HG02571 (cell line): ENCODE measurements at regions not wholly inside any gene's neighbourhood (a gene's known extent, or its start where the extent isn't known, plus 50 kb on each side); places are given as distances from the start of the nearest gene placed in this dataset.
"Not testable (repeated sequence)": the region's sequence is repeated elsewhere in the genome, so short reads cannot be mapped to it uniquely, and the experiment has no call there.

ENCODE experiments used
- ATAC-seq: cut with Tn5 transposase; IDR thresholded peaks from one replicate; pipeline ENCODE4 v1.9.1; 2021; ENCODE audit warnings: mild to moderate bottlenecking, moderate library complexity; ENCODE audit not compliant: unreplicated experiment

DNA sequence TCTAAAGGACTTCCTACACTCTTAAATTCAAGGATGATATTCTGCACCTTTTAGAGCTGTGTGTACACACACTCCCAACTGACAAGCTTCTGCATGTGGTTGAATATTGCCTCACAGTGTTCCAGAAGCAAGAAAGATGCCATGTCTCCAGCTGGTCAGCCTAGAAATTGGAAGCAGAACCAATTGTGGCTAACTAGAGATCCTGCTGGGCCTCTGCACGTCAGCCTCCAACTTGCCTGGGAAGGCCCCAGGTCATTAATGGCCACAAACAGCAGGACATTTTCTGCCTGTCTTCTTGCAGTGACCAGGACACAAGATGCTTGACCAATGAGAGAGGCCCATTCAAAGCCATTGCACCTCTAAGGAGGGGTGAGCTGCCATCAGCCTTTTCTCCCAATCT, 571.9 kb upstream of the BRINP1 start:
- ATAC-seq = no peak

DNA sequence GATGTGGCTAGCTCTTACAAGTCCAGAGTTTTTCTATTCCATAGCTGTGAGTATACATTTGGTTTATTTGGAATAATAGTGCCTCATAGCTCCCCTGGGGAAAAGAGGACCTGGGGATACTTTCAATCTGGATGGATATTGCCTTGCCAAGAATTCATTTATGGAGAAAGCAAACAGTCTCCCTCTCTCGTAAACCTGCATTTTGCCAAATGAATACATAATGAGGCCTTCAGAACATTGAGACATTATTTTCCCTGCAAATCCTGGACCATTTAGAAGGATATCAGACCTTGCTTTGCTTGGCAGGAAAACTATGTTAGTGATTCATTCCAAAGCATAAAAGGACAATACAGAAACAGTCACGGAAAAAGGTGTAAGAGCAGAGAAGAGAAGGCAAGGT, 569.6 kb upstream of the BRINP1 start:
- no peak for ATAC-seq

DNA sequence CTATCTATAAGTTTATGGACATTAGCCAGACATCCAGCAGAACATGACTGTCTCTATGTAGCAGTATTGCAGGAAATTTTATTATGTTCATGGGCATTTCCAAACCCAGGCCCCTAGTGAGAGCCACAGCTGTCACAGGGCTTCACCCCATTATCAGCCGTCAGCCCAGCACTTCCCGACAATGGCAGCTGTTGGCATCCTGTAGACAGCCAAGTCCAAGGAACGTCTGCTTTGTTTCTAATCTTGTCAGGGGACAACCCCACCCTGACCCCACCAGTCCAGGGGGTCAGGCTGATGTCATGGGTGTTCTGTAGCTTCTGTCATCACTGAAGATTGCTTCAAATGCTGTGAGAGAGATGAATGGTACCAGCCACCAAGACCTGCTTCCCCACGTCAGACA, 565.3 kb upstream of the BRINP1 start:
- ATAC-seq = no peak

DNA sequence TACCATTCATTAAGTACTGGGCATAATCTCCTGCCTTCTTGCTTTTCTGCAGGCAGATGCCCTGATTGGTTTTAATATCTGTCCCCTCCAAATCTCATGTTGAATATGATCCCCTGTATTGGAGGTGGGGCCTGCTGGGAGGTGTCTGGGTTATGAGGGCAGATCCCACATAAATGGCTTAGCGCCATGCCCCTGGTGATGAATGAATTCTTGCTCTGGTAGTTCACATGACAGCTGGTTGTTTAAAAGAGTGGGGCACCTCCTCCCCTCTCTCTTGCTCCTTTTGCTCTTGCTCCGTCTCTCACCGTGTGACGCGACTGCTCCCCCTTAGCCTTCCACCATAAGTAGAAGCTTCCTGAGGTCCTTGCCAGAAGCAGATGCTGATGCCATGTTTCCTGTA, 564.0 kb upstream of the BRINP1 start:
- no peak for ATAC-seq

DNA sequence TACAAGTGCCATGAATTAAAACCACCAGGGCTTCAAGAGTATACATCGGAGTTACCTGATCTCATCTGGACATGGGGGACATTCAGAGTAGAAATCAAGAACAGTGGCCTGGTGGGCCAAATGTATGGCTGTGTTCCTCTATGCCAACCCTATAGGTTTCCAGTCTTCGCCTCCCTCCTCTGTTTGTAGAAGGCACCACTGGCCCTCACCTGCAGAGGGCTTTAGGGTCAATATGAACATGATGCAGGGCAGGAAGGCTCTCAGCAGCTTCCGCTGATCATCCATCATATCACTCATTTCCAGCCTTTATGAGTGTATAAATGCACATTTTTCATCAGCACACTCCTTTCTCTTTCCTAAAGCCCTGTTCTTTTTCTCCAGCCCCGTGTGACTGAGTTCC, 555.5 kb upstream of the BRINP1 start:
- no peak for ATAC-seq

DNA sequence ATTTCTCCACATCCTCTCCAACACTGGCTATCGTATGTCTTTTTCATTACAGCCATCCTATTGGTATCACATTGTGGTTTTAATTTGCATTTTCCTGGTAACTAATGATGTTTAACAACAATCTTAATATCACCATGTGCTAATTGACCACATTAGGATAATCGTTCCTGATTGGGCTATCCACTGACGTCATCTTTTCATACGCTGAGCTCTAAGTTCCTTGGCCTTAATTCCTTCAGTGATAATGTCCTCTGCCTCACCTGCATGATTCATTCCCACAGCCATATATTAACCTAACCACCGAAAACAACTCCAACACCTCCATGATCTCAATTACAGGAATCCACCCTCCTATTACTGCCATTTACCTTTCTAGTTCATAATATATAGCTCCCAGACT, 547.9 kb upstream of the BRINP1 start:
- ATAC-seq = no peak

DNA sequence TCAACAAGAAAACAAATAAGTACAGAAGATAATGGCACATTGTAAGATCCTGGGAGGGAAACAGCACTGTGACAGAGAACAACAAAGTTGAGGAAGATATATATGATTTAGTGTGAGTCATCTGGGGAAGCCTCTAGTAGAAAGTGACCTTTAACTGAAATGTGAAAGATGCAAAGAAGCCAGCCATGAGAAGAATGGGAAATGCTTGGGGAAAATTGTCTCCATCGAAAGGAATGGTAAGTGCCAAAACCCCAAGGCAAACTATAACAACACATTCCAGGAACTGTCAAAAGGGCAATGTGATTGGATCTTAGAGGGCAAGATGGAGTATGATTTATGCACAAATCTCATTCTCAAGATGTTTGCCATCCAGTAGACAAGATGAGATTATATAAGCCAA, 537.8 kb upstream of the BRINP1 start:
- ATAC-seq = no peak

DNA sequence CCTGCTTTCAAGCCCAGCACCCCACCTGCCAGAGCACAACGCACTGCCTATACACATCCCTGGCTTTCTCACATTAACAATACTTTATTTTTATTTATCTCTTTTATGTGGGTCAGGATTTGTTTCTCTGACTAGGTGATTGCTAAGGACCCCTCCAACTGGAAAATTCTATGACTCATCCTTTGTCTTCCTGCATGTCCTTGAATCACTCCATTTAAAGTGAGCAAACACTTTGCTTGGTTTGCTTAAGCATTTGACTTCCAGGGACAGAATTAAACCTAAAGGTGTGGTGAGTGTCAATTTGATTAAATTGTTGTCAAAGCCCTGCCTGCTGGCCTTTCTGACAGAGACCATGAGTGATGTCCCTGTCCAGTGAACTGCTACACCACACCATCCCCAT, 536.5 kb upstream of the BRINP1 start:
- no peak for ATAC-seq

DNA sequence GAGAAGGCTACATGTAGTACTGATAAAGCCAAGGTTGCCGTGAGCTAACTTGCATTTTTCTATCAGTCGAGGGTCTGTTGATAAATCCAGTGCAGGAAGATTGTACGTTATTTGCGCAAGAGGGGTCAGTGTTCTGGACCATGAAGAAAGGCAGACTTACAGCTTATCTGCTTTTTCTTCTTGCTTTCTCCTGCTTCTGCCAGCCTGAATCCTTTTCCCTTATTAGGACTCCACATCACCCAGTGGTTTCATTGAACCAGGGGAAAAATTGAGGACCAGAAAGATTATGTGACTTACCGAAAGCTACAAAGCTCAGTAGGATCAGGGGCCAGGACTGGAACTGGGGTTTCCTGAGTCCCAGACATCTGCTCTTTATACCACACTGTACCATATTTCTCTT, 534.6 kb upstream of the BRINP1 start:
- no peak for ATAC-seq

DNA sequence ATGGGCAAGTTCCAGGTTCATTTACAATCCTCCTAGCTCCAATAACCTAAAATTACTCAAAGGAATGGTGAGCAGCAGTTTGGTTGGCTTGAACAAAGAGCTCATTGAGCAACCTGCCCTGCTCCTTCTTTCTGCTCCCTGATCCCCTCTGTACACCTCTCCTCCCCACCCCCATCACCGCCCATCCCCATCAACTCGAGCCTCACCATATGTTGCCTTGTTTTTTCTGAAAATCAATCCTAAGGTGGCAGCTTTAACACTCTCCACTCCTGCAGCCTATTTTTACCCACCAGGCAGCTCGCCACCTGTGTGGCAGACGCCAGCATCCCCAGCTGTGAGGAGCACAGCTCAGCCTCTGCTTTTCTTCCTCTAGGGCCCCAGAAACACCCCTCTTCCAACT, 533.4 kb upstream of the BRINP1 start:
- ATAC-seq = no peak

DNA sequence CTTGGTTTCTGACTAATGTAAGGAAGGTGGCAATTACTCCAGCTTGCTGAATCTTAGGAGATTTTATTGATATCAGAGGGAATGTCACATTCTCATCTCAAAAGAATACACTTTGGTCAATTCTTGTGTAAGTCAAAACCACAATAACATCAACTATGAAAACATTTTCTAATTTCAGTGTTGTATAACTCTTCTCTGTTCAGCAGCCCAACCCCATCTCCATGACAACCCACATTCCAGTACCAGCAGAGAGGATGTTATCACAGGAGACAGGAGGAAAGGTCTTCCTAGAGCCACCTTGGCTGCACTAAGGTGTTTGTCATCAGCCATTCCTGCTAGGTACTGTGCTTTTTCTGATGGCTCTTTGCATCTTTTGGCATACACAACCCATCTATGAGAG, 529.1 kb upstream of the BRINP1 start:
- ATAC-seq = no peak

DNA sequence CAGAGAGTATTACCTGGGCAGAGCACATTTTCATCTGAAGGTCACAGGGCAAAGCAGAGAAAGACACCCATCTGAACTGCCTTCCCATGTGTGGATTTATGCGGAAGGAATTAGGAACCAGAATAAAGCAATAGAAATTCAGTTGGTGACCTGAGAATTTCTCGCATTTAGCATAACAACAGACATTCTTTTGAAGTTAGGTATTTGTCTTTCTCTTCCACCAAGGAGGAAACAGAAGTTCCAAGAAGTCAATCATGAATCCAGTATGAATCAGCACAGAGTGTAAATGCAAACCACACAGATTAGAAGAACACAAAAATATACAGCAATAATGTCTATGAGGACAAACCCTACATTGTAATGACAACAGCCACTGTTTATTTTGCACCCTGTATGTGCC, 515.2 kb upstream of the BRINP1 start:
- no peak for ATAC-seq

DNA sequence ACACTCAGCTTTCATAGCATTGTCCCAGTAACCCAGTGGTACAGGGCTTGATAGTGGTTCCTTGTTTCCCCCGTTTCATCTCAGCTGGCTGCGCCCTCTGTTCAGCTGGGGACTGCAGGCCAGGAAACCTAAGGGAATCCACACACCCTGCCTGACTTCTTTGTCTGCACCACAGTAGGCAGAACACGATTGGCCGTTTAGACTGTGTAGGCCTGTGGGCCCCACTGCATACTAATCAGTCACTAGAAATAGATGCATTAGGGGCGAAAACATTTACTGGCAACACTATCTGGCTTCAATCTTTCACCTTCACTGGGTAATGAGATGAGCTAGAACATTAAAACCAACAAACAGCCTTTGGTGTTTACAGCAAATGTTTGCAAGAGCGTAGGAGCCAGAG, 512.7 kb upstream of the BRINP1 start:
- no peak for ATAC-seq

DNA sequence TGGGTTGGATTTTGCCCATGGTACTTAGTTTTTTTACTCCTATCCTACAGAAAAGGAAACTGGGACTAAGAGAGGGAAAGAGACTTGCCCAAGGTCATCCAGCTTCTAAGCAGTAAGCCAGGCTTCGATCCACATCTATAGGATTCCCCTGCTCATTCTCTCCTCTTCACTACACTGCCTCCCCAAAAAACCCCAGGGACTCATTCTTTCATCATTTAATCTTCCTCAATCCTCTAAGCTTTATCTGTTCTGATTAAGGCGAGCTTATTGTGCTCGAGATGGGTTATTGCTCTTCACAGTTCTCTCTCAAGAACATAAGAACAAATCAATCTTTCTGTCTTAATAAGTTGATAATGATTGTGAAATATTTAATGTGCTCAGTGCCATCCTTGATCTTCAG, 511.1 kb upstream of the BRINP1 start:
- no peak for ATAC-seq

DNA sequence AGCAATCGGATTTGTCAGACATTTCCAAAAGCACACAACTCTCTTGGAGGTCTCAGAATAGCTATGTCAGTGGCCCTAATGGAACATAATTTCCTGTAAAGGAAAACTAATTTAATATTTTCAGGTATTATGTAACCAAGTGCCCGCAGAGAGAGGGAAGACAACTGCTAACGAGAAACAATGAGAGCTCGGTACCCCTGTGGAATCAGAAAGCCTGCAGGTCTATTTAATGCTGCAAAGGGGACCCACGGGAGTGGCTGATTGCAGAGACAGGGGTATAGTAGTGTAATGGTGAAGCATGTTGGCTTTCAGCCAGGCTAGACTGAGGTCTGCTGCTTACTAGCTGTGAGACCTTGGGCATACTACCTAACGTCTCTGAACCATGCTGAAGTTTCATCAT, 508.1 kb upstream of the BRINP1 start:
- ATAC-seq = no peak

DNA sequence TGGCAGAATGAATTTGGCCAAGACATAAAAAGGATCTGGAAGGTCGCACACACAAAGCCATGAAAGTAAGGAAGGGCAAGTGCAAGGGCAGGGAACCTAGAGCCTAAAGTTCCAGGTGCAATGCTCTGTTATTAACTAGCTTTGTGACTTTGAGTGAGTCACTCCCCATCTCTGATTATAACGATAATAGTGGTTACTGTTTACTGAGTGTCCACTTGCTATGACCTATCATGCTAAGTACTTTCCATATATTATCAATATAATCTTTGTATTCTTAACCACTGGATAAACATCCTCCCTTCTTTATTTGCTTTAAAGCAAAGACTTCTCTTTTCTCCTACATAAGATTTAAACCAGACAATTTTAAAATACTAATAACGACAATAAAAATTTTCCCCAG, 504.6 kb upstream of the BRINP1 start:
- no peak for ATAC-seq

DNA sequence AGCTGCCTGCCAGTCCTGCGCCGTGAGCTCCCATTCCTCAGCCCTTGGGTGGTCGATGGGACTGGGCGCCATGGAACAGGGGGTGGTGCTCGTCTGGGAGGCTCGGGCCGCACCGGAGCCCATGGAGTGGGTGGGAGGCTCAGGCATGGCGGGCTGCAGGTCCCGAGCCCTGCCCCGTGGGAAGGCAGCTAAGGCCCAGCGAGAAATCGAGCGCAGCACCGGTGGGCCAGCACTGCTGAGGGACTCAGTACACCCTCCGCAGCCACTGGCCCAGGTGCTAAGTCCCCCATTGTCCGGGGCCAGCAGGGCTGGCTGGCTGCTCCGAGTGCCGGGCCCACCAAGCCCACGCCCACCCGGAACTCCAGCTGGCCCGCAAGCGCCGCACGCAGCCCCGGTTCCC, 501.0 kb upstream of the BRINP1 start:
- not testable (repeated sequence) for ATAC-seq

DNA sequence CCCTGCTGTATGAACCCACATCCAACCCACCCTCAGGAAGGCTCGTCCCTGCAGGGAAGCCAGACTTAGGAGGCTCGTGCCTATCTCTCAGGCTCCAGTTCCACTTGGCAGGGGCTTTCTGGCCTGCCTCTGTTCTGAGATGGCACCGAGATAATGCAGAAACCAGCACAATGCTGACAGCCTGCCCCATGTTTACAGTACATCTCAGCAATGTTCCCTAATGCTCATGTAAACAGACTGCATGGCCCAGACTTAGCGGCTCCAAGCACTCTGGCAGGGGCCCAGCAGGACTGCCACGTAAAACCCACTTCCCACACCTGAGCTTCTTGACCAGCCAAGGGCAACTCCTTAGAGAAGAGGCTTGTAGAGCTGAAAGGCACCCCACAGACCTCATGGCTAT, 499.5 kb upstream of the BRINP1 start:
- no peak for ATAC-seq

DNA sequence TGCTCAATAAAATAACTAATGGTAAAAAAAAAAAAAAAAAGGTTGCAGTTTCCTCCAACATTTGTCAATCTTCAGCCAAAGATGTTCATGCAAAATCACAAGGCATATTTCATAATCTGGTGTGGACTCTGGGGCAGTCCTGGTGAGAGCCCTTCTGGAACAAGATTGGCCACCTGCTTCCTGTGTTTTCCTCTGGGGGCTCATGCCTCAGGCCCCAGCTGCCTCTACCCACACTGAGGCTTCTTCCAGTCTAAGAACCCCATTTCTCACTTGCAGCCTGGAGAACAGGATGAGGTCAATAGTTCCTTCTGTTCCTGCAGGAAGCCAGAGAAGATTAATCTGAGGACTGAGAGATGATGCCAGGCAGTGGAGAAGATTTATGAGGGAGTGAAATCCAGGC, 492.6 kb upstream of the BRINP1 start:
- ATAC-seq = no peak

DNA sequence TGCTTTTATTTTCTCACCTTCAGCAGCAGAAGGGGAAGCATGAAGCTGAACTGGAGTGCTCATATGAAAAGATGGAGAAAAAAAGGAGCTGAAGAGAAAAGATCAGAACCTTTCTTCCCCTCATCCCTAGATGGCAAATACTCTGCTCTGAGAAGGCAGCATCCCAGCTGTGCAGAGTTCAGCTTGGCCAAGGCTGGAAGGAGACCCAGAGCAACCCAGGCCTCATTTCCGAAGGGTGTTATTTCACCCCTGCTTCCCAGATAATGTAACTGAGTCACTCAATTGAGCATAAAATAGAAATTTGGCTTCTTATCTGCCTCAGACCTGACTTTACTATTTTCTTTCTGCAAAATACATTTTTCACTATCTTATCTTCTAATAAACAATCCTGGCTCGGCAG, 489.9 kb upstream of the BRINP1 start:
- ATAC-seq = no peak

DNA sequence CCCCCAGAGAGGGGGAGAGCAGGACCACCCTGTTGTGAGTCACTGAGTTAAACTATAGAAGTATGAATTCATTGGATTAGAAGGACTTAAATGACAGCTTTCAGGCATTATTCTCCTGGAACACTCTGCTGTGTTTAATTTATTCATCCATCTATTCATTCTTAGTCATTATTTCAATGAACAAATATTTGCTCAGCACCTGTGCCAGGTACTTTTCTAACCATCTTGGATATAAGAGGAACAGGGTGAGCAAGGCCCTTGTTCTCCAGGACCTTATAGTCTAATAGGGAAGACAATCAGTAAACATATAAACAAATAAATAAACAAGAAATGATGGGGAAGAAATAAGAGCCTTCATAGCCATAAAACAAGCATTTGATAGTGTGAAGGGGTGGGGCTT, 483.9 kb upstream of the BRINP1 start:
- ATAC-seq = no peak

DNA sequence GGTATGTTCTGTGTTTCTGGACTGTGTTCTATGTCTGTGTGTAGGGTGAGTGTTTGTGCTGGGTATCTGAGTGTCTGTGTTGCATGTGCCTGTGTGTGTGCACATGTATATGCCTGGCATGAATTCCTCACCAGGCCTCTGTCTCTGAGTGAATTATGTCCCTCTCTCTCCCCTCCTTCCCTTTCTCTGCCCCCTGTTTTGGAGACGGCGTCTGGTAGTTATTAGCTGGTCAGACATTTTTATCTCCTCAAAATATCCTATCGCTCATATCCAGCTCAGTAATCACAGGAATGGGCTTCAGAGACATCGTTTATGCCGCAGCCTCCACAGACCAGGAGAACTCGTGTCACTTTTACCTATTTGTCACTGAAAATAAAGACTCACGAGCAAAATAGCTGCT, 483.2 kb upstream of the BRINP1 start:
- no peak for ATAC-seq

DNA sequence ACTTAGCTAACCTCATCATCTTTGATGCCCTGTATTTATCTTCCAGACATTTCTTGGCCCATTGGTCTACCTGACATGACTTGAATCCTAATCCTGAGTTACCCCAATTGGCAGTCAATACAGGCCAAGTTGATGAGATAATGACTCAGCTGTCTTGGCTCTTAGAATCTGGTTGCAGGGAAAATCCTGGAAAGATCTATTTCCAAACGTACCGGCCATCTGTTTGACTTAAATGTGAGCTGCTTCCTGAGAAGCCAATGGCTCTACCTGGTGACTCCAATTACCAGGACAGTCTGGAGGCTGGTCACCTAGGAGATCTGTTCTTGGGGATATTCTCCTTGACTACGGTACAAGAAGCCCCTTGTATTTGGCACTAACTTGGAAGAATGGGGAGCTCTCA, 475.2 kb upstream of the BRINP1 start:
- ATAC-seq = no peak

DNA sequence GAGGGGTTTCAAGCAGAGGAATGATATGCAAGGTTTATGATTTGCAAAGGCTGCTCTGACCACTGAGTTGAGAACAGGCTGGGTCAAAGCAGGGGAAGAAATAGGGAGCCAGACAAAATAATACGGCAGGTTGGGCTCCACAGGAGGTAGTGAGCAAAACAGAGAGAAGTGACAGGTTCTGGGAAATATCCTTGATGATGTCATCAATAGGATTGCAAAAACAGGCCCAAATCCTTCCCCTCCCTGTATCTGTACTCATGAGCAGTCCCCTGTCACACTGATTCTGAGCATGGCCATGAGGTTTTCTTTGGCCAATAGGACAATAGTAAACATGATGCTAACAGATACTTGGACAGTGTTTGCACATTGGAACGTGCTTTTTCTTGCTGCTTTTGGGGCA, 471.8 kb upstream of the BRINP1 start:
- ATAC-seq = no peak
